Bronchial epithelial cell (primary cell): ENCODE measurements at regions not wholly inside any gene's neighbourhood (a gene's known extent, or its start where the extent isn't known, plus 50 kb on each side); places are given as distances from the start of the nearest gene placed in this dataset.

ENCODE experiments used
- DNase-seq: peaks from one replicate; pipeline ENCODE4 v3.0.0-alpha.2; 2010; ENCODE audit warnings: low read depth
- FAIRE-seq: peaks from 2 replicates; lab custom pipeline; 2011; peaks lifted over from hg19 to GRCh38; lab: Jason Lieb, UNC
- H3K27me3 ChIP-seq: 2 replicates; pipeline ENCODE4 v1.5.1; 2011; ENCODE audit warnings: low read length; ENCODE audit not compliant: control insufficient read depth, insufficient read depth
- H3K36me3 ChIP-seq: 2 replicates; pipeline ENCODE4 v1.5.1; 2011; ENCODE audit warnings: low read length; ENCODE audit not compliant: control insufficient read depth, insufficient read depth
- H3K4me3 ChIP-seq: 2 replicates; pipeline ENCODE4 v1.5.1; 2011; ENCODE audit warnings: mild to moderate bottlenecking, low read depth, low read length, control low read depth
- TF ChIP-seq, protein P1 (sequence below): IDR thresholded peaks from 2 replicates; pipeline ENCODE4 v1.5.1; 2011; ENCODE audit warnings: mild to moderate bottlenecking, moderate library complexity, low read length, control low read depth, inconsistent platforms; ENCODE audit not compliant: insufficient read depth, severe bottlenecking

DNA sequence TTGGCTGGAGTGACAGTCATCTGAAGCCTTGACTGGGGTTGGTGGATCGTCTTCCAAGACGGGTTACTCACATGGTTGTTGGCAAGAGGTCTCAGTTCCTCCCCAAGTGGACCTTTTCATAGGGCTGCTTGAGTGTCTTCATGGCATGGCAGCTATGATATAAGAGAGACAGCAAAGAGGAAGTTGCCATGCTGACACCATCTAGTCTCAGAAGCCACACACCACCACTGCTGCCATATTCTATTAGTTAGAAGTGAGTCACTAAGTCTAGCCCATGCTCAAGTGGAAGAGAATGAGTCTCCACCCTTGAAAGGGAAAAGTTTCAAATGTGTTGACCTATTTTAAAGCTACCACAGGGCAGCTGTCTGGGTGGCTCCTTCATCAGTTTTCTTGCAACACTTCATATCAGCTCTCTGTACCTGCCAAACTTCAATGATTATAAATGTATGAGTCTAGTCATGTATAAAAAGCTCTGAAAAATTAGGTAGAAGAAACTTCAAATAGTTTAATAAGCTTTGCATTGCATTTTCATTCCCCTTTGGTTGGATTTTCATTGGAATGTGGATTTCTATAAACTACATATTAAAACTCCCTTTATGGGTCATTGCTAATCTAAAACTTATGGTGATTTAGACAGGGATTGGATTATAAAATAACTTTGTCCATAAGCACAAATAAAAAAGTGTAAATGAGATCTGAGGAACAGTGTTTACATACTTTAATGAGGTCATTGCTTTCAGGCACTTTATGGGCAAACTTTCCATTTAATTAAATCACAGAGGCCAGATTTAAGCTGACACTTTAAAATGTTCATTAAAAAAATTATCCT is 68.0 kb upstream of the ATXN3L start:
- H3K4me3 ChIP-seq = no peak overlapping the region
- DNase-seq (peak; percentile 69), FAIRE-seq (no peak)
- no peaks in the 10 kb centered on the region for H3K36me3 ChIP-seq
- TF ChIP-seq, protein P1, sequence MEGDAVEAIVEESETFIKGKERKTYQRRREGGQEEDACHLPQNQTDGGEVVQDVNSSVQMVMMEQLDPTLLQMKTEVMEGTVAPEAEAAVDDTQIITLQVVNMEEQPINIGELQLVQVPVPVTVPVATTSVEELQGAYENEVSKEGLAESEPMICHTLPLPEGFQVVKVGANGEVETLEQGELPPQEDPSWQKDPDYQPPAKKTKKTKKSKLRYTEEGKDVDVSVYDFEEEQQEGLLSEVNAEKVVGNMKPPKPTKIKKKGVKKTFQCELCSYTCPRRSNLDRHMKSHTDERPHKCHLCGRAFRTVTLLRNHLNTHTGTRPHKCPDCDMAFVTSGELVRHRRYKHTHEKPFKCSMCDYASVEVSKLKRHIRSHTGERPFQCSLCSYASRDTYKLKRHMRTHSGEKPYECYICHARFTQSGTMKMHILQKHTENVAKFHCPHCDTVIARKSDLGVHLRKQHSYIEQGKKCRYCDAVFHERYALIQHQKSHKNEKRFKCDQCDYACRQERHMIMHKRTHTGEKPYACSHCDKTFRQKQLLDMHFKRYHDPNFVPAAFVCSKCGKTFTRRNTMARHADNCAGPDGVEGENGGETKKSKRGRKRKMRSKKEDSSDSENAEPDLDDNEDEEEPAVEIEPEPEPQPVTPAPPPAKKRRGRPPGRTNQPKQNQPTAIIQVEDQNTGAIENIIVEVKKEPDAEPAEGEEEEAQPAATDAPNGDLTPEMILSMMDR = no peak
- no peaks in the 10 kb centered on the region for H3K27me3 ChIP-seq

DNA sequence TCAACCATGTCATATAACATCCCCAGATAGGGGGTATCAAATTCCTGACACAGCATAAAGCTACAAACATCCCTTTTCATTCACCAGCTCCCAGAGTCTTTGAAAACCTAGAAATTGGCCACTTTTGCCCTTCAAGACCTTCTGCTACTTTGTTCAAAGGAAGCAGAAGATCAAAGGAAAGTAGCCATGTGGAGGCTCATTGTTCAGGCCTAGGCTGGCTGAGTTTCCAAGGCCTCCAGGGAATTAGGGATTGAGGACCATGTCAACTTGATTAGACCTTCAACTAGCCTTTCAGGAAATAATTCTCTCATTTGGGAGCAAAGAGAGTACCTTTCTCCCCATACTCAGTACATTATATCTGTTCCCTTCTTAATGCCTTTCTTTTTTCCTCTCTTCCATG is 66.8 kb upstream of the ATXN3L start:
- Histone ChIP-seq H3K27me3 (no peaks in the 10 kb centered on the region), H3K36me3 (no peaks in the 10 kb centered on the region), H3K4me3 (no peak overlapping the region)
- no peak for DNase-seq
- FAIRE-seq = no peak
- TF ChIP-seq, protein P1 = no peak

DNA sequence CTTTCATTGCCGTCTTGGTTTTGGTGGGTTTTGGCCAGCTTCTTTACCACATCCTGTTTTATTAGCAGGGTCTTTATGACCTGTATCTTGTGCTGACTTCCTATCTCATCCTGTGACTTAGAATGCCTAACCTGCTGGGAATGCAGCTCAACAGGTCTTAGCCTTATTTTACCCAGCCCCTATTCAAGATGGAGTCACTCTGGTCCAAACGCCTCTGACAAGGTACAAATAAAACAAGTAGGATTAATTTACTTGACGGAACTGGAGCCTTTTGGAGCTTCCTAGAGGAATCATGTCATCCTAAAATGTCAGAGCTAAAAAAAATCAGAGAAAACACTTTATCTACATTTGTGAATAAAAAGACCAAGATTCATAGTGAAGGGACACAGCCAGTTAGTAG is 66.2 kb upstream of the ATXN3L start:
- H3K4me3 ChIP-seq = no peak overlapping the region
- DNase-seq (no peak), FAIRE-seq (no peak)
- H3K27me3 ChIP-seq = no peaks in the 10 kb centered on the region
- no peaks in the 10 kb centered on the region for H3K36me3 ChIP-seq
- TF ChIP-seq, protein P1 = no peak

DNA sequence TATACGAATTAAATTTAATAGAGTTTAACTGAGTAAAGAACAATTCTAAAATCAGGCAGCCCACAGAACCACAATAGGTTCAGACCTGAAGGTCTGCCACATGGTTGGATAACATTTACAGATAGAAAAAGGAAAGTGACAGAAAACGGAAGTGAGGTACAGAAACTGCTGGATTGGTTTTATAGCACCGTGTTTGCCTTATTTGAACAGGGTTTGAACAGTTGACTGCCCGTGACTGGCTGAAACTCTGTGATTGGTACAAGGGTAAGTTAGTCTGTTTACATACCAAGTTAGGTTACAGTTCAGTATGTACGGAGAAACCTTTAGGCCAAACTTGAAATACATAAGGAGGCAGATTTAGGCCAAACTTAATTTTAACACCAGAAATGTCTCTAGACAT is 64.1 kb upstream of the ATXN3L start:
- TF ChIP-seq, protein P1 = no peak
- Histone ChIP-seq H3K36me3 (no peaks in the 10 kb centered on the region), H3K27me3 (no peaks in the 10 kb centered on the region), H3K4me3 (no peak overlapping the region)
- no peak for FAIRE-seq
- DNase-seq = no peak

DNA sequence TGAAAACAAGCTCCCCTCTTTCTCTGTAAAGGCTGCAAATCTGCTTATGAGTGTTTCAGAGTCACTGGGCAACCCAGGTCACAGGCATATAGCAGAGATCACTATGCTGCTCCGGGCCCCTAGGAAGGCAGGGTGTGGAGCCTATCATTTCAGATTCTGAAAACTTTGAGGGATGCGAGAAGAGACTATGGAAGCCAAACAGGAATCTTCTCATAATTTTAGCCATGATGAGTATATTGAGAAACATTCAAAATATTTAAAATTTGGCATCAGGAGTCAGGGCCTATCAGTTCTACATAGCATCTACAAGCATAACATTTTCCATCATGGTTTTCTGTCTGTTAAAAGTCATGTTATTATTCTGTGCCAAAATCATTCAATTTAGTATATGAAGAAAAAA is 61.7 kb upstream of the ATXN3L start:
- TF ChIP-seq, protein P1 = no peak
- no peak for FAIRE-seq
- Histone ChIP-seq H3K36me3 (no peaks in the 10 kb centered on the region), H3K27me3 (no peaks in the 10 kb centered on the region), H3K4me3 (no peak overlapping the region)
- no peak for DNase-seq
